NCI-H1417 (cell line): ENCODE measurements at regions not wholly inside any gene's neighbourhood (a gene's known extent, or its start where the extent isn't known, plus 50 kb on each side); places are given as distances from the start of the nearest gene placed in this dataset.

Experiments used
- DNase-seq, 3 experiments: peaks; one replicate each; lab custom pipeline; 2025; lab: John Stamatoyannopoulos, UW

DNA sequence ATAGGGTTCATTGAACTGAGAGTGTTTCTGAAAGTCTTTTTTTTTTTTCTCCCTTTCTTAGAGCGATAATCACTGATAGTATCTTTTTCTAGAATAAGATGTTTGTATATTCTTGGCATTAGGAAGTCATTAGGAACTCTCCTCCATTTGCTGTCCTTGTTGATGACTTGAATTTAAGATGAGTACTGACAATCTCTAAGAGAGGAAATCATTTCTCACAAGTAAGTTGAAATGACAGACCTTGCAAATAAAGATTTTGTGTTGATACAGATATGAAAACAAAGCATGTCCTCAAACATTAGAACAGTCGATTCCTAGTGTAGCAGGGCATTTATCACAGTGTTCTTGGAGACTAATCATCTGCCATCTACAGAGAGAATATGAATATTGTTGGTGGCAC, 458.4 kb upstream of the SYT1 start:
- no peak for DNase-seq

DNA sequence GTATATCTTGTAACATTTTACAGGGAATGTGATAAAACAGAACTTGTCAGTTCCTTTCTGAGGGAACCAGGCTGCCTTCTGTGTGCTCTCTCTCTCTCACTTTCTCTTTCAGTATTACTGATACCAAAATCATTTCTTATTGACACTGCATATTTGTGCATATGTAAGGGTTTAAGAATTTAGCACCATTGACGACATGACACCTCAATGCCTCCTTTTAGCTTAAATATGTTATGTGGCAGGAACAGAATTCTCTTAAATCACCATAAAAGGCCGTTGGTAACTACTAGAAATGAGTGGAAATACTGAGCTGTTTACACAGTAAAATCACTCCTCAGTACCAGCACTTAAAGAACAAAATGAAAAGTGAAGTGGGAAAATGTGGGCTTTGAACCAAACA, 457.7 kb upstream of the SYT1 start:
- peak in 1 of 3 experiments; percentile 43 for DNase-seq

DNA sequence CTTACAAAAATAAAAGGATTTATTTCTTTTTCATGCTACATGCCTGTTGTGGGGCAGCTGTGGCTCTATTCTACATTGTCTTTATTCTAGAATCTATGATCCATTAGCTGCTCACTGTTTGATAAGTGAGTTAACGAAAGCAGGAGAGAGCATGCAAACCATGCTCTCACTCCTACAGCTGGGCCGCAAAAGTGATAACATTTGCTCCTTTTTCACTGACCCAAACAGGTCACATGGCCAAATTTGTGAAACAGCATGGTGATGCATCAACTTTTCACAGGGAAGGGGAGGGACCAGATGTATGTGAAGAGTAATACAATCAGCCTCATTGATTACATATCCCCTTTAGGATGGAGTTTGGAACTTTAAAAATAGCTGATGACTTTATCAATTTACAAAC, 456.9 kb upstream of the SYT1 start:
- DNase-seq = peak in 1 of 3 experiments; percentile 38

DNA sequence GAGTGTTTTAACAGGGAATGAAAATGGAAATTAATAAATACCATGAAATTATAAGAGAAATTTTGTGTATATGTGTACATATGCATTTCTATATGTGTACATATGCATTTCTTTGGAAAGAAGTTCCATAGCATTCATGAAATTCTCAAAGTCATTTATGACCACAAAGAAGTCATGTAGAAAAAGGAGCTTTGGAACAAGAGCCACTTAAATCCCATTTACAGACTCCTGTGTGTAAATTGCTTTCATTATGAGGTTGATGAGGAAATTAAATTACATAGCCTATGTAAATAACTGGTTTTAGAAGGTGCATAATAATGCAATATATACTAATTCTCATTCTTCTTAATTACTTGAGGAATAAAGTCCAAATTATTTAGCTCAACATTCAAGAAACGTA, 450.5 kb upstream of the SYT1 start:
- DNase-seq = no peak

DNA sequence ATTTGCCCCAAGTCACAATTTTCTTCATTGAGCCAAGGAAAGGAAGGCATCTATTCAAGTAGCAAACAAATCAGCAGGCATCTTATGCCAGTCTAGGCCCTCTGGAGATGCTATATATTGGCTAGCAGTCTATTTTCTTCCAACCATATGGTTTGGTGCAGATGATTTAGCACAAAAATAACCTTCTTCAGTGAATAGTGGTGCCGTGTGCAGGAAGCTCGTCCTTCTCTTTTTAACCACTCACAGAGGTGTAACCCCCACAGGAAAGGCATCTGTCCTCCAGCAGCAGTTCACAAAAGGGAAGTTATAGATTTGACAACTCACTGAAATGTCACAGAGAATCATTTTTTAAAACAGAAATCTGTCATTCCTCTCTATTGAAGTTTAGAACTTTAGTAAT, 445.7 kb upstream of the SYT1 start:
- DNase-seq = no peak

DNA sequence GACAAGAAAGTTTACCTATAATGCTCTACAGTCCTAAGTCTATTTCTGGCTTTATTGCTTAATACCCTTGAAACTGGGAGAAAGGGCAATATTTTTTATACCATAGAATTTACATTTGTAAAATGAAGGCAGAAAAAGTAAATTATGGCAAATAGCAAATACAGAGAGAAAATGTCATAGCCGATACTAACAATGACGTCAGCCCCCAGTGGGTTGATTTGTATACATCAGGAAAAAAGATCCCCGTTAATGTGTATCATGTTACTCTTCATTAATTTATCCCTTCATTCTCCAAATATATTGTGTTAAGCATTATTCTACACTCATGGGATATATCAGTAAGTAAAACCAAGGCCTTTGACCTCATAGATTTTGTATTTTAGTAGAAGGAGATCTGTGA, 445.1 kb upstream of the SYT1 start:
- DNase-seq = no peak

DNA sequence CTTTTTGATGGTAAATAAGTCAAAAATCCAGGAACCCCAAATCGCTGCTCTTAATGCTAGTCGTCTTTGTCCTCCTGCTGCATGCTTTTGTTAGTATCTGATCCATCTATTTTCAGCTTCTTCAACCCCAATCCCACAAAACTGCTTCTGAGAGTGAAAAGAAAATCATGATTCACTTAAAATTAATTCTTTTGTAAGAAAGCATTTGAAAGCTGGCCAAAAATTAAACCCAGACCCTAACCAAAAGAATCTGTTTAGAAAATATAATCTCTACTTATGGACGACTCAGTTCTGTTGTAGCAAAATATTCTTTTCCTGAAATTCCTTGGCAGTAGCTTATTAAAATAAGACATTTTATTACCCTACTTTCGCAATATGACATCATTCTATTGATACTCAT, 443.6 kb upstream of the SYT1 start:
- DNase-seq = no peak

DNA sequence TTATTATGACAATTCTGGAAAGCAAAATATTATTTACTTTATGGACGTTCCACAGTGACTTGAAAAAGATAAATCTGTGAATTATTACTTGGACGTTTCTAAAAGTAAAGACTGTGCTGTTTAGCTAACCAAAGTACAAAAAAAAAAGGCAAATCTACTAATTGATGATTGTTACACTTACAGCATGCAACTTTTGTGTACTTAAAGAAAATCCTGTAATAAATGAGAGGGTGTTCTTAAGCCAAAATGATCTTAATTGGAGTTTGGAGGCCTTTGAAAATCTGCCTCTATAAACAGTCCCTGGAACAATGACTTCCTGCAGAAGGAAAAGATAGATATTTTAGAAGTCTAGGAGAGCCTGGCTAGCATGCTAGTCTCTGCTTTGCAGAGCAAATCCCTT, 434.0 kb upstream of the SYT1 start:
- no peak for DNase-seq

DNA sequence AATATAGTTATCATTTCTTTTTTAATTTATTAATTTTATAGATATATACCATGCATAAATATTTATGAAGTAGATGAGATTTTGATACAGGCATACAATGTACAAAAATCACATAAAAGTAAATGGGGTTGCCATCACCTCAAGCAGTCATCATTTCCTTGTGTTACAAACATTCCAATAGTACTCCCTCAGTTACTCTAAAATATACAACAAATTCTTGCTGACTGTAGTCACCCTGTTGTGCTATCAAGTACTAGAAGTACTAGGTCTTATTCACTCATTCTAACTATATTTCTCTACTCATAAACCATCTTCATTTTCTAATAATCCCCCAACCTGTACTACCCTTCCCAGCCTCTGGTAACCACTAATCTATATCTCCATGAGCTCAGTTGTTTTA, 432.6 kb upstream of the SYT1 start:
- DNase-seq = no peak

DNA sequence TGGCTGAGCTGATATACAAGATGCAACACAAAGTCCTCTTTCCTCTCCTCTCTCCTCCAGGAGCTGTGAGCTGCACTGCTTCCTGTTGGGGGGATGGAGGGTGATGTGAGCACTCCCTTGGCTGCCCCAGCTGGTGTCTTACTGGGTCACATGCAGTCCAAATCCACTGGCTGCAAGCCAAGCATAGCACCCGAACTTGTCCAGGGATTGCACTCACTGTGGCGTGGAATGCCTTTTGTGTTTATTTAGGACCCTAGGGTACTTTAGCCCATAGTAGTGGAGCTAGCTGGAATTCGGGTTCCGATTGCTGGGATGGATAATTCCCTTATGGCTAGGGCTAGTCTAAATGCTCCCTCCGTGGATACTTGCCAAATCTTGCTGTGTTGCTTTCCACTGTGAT, 424.9 kb upstream of the SYT1 start:
- no peak for DNase-seq

DNA sequence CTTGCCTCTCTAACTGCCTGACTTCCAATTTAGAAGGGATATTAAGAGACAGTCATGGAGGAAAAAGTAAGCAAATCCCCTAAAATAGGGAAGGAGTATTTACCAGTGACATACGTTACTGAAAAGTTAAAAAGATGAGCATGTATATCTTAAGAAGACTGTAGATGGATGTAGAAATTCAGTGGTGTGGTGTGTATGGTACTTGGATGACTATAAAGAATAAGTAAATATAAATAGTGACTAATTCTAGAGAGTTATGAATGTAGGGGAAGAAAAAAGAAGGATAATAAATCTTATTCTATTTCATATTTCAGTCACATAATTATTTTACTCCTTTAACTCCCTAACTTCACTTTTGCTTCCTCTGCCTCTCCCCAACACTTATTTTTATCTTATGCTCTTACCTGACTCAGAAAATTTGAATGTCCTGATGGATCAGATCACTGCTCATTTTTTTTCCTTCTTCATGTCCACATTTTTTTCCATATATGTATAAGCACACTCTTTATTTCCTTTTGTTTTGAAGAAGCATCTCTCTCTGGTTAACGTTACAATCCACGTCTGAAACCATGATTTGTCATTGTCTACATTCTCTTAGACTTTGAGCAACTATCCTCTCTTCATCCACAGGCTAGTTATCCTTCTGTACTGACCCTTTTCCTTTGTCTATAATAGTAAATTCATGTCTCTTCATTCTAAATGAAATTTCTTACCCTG, 422.7 kb upstream of the SYT1 start:
- no peak for DNase-seq

DNA sequence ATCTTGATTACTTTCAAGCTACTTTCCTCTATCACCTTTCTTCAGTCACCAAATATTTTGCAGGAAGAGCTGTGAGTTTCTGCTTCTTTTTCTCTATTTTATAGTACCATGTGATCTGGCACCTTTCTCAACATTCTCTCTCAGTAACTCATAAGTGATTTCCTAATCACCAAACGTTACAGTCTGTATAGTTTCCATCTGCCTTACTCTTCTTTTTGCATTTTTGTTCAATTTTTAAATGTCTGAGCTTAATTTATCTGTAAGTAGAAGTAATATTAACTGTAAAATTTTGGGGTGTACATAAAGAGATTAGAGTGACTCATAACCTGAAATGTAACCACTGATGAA, 422.1 kb upstream of the SYT1 start:
- no peak for DNase-seq

DNA sequence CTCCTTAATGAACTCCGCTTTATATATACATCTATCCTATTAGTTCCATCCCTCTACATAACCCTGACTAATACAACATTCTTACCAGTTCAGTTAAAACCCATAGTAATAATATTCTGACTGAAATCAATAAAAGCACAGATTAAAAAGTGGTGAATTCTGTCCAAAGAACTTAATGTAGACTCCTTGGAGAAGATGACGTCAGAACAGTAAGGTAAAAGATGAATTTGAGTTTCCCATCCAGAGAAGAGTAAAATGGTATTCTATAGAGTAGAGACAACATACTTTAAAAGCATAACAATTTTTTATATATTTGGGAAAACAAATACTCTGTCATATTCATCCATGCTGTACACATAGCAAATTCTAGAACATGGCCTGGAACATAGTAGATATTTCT, 418.0 kb upstream of the SYT1 start:
- no peak for DNase-seq

DNA sequence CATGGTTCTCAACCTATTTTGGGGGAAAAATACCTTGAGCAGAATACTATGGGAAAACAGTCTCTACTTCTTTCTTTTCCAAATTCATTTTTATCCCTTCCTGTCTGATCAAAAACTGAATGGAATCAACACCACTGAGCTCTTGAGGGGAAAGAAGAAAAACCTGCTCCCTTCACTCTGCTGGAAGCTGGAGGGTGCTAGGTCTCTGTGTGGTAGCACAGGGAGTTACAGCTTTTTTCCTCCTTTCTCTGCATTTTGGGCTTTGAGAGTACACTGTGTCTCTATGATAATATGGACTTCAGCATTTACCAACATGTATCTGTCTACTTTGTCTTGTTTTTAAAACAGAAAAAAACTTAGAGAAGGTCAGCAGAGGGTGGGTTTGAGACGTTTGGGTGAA, 417.2 kb upstream of the SYT1 start:
- no peak for DNase-seq

DNA sequence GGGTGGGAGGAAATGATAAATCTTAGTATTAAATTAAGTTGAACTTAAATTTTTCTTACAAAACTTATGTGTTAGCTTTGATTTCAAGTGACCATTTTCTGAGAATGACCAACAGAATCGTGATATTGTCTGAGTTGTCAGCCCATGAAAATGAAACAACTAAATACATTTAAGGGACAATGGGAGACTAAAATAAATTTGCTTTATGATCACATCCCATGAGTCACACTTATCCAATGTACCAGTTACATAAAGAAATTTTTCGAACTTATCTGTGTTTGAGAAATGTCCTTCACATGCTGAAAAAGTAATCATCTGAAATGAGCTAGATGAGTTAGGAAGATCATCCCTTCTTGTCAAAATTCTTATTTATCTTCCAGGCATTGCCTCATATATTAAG, 415.9 kb upstream of the SYT1 start:
- no peak for DNase-seq

DNA sequence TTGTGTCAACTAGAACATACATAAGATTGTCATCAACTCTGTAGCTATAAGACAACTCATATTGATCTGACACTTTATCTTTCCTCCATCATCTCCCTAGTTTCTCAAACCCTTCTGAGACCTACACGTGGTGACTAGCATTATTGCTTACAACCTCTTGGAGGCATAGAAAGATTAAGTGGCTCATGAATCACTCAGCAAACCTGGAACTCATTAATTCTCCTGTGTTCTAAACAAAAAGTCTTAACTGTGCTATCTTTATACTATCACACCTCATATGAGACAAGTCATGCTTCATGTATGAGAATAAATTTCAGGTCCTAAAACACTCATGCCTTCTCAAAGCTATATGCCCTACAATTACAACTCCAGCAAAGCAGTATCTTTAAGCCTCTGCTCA, 408.6 kb upstream of the SYT1 start:
- DNase-seq = no peak

DNA sequence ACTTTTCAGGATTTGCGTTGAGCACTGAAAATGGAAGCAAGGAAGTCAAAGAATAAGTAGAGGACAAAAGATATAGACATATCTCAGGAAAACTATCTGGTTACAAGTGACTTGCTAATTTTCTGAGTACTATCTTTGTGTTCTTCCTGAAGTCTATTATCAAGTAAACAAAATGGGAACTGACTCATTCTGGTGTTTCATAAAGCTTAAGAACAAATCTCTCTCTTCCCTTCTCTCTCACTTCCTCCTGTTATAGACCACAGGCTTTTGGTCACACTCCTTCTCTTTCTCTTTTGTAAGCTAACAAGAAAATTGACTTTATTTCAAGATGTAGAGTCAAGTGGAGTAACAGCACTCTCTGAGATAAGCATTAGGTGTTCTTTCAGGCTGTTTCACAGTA, 406.6 kb upstream of the SYT1 start:
- DNase-seq = no peak

DNA sequence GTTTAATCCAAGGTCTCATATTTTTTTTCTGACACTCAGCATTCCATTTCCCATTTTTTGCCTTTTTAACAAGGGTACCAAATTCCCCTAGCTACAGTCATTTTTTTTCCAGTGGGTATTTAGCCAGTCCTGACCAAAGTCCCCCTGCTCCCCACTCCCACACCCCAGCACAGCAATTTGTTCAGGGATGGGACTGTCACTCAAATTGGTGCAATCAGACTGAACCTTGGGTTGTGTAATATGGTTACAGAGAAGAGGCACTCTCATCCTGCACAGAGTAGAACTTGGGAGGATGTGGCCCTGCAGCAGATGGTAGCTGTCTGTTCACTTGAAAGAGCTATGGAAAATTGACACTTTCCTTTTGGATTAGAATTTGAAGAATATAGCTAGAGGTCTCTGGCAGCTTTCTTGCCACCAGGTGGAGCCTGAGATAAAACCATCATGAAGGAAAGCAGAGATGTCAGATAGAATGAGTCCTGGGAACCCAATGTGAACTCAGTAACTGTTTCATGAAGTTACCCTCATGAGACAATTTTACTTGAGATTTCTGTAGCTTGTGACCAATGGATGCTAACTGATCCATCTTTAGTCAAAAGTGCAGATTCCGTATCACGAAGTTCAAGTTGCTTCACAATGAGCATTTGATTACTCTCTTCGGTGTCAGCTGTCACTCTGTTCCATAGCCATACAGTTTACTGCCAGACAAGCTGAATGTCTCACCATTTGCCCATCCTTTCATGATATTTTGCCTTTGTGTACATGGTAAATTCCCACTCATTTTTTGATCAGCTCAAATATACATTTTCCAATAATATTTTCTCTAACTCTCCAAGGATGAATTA, 394.0 kb upstream of the SYT1 start:
- peak; percentile 46 to 84 (median 52) for DNase-seq

DNA sequence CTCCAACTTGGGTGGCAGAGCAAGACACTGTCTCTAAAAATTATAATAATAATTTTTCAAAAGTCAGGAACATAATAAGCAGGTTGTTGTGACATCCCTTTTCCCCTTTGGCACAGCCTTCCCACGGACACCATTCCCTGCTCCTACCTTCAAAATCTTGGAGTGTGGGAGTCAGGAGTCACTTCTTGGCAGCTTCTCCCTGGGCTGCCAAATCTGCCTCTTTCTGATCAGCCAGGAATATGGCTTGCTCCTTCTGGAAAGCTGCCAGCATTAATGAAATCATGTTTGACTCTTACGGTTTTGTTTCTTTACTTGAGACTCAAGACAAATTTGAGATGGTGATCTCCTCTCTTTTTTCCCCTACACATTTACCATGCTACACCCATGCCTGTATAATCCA, 391.4 kb upstream of the SYT1 start:
- no peak for DNase-seq

DNA sequence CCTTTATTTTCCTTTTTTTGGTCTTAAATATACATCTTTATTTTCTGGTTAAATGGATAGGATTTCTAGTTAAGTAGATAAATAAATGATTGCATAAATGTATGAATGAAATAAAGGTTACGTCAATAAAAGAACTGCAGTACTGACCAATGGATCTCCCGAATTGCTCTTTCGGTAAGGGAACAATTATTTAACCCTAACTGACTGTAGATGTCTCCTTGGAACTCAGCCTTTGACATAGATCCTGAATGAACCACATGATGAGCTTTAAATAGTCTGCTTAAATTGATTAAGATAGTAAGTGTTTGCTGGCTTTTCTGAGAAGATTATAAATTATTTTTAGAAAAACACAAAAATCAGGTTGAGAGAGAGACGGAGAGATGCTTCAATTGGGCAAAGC, 391.0 kb upstream of the SYT1 start:
- DNase-seq = no peak

DNA sequence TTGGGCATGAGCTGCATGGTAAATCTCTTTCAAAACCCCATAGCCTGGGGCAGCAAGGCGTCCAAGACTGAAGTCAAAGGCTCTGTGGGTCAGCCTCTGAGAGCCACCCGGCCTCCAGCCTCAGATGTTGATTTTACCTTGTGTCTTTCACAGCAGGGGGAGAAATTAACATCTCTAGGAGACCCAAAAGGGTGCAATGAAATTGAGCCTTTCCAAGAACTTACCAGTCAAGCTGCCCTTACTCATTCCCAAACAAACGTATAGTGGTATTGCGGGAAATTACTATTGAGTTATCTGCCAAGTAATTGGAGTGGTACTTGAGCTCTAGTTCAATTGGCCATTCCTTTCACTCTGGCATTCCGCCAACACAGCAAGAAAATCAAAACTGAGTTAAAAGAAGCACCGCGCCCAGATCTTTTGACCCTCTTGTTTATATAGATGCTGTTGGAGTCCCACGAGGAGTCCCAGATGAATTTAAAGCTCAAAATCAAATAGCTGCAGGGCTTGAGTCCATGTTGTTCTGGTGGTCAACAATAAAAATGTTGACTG, 380.7 kb upstream of the SYT1 start:
- DNase-seq = peak; percentile 57 to 89 (median 80)

DNA sequence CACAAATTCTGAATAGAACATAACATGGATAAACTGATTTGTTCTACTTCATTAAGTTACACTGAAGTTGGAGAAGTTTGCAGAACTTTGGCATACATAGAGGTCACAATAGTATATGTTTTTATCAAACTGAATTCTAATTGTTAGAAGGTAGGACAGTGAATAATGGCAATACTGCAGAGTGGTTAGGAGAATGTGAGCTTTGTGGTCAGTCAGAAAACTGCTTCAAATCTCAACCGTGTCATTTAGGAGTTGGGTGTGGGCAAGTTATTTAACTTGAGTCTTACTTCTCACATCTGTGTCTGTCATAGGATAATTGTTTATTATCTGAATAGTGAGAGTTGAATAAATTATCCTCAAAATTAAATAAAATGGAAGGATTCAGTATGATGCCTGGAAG, 374.6 kb upstream of the SYT1 start:
- no peak for DNase-seq

DNA sequence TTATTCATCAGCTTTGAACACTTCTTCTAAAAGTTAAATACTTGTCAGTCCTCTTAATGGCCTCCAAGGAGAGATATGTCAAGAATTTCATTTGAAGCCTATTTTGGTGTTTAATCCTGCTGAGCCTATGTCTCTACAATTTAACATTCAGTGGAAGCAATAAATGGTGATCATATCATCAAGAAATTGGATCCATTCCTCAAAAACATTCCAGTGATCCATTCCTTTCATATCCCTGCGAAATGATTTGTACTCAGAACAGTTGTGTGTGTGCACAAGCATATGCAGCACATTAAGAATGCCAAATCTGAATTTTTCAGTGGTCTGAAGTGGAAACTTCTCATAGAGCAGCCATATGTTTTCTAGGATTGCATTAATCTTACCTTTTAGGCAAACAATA, 373.7 kb upstream of the SYT1 start:
- DNase-seq = no peak

DNA sequence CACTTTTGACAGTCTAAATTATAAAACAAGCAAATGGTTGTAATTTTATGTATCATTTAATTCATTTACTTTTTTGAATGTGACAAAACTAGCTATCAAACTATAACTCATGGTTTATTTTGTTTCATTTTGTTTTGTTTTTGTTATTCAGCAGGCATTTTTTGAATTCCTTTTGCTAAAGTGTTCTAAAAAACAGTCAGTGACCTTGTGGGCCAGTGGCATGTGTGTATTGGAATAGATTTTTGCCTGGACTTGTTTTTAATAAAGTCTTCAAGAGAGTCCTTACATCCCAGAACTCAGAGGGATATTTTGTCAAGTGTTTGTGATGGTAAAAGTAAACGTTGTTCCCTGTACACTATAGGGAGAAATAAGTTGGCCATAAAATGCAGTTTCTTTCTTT, 369.7 kb upstream of the SYT1 start:
- no peak for DNase-seq
